IMR-90 (cell line): ENCODE measurements at regions not wholly inside any gene's neighbourhood (a gene's known extent, or its start where the extent isn't known, plus 50 kb on each side); places are given as distances from the start of the nearest gene placed in this dataset.

Experiments
- ATAC-seq: fragments of 200-7000 bp; cut with Tn5 transposase; 2 replicates; pipeline ENCODE4 v1.9.1; 2020; ENCODE audit warnings: low read depth, mild to moderate bottlenecking, moderate library complexity
- BruUV-seq: library from RNA; stranded (reverse); fragments of 400-500 nt; replicated peaks from 2 replicates; lab custom pipeline; 2021; lab: Mats Ljungman, UMichigan
- CTCF ChIA-PET: fragments of 300-600 bp; formaldehyde crosslinking; extraction: SDS; loops from one replicate; lab custom pipeline; 2021; ENCODE audit warnings: antibody characterized with exemption; lab: Yijun Ruan, JAX
- POLR2A ChIA-PET: fragments of 300-600 bp; sonication (Branson Sonifier 250); formaldehyde crosslinking; loops from one replicate; lab custom pipeline; 2022; ENCODE audit warnings: antibody characterized with exemption; ENCODE audit not compliant: unreplicated experiment; lab: Charles Lee
- DNase-seq: peaks from one replicate; pipeline ENCODE4 v3.0.0; 2013
- H2AFZ ChIP-seq: replicated peaks from 2 replicates; pipeline ENCODE3; 2013; ENCODE audit warnings: low read length, mild to moderate bottlenecking; ENCODE audit not compliant: poor library complexity
- H2AK5ac ChIP-seq: 2 replicates; pipeline ENCODE4 v1.6.1; 2013; ENCODE audit warnings: low read depth, low read length, inconsistent platforms
- H2AK9ac ChIP-seq: replicated peaks from 2 replicates; pipeline ENCODE3; 2013; ENCODE audit warnings: mild to moderate bottlenecking, low read depth, low read length, moderate library complexity; ENCODE audit not compliant: poor library complexity
- H2BK120ac ChIP-seq: 2 replicates; pipeline ENCODE4 v1.6.1; 2013; ENCODE audit warnings: low read depth, low read length, inconsistent platforms
- H2BK15ac ChIP-seq: 3 replicates; pipeline ENCODE4 v1.6.1; 2013; ENCODE audit warnings: low read depth, low read length, inconsistent platforms
- H2BK20ac ChIP-seq: 2 replicates; pipeline ENCODE4 v1.6.1; 2013; ENCODE audit warnings: low read depth, mild to moderate bottlenecking, inconsistent platforms, low read length, moderate library complexity
- H2BK5ac ChIP-seq: 2 replicates; pipeline ENCODE4 v1.6.1; 2013; ENCODE audit warnings: mild to moderate bottlenecking, low read depth, low read length, inconsistent platforms; ENCODE audit not compliant: poor library complexity, severe bottlenecking
- H3K14ac ChIP-seq: replicated peaks from 2 replicates; pipeline ENCODE4 v1.6.1; 2013; ENCODE audit warnings: low read depth, low read length, inconsistent platforms
- H3K18ac ChIP-seq: 2 replicates; pipeline ENCODE4 v1.6.1; 2013; ENCODE audit warnings: low read depth, low read length, control low read depth
- H3K23ac ChIP-seq: 2 replicates; pipeline ENCODE4 v1.6.1; 2013; ENCODE audit warnings: low read depth, low read length, inconsistent platforms
- H3K27ac ChIP-seq: 2 replicates; pipeline ENCODE4 v1.5.1; 2013; ENCODE audit warnings: mild to moderate bottlenecking, control low read depth, low read length; ENCODE audit not compliant: insufficient read depth
- H3K27me3 ChIP-seq: 2 replicates; pipeline ENCODE4 v1.6.1; 2013; ENCODE audit warnings: low read length; ENCODE audit not compliant: control insufficient read depth, insufficient read depth
- H3K36me3 ChIP-seq: 2 replicates; pipeline ENCODE4 v1.6.1; 2013; ENCODE audit warnings: low read length, mixed read lengths; ENCODE audit not compliant: control insufficient read depth, insufficient read depth
- H3K4ac ChIP-seq: 2 replicates; pipeline ENCODE4 v1.6.1; 2013; ENCODE audit warnings: low read depth, low read length, inconsistent platforms
- H3K4me1 ChIP-seq: 2 replicates; pipeline ENCODE4 v1.6.1; 2013; ENCODE audit warnings: low read length, mixed read lengths; ENCODE audit not compliant: control insufficient read depth, insufficient read depth
- H3K4me2 ChIP-seq: 2 replicates; pipeline ENCODE4 v1.6.1; 2013; ENCODE audit warnings: low read depth, mild to moderate bottlenecking, control low read depth, low read length, moderate library complexity
- H3K4me3 ChIP-seq: 2 replicates; pipeline ENCODE4 v1.5.1; 2013; ENCODE audit warnings: low read depth, mild to moderate bottlenecking, control low read depth, low read length, moderate library complexity; ENCODE audit not compliant: insufficient read depth
- H3K56ac ChIP-seq: 2 replicates; pipeline ENCODE4 v1.6.1; 2013; ENCODE audit warnings: low read length, inconsistent platforms; ENCODE audit not compliant: insufficient read depth; ENCODE audit errors: extremely low read depth
- H3K79me1 ChIP-seq, 2 experiments: 2 replicates each; pipeline ENCODE4 v1.6.1; 2013; ENCODE audit warnings: low read length in 2 of 2, inconsistent platforms in 1 of 2, low read depth in 1 of 2
- H3K9ac ChIP-seq: 2 replicates; pipeline ENCODE4 v1.6.1; 2013; ENCODE audit warnings: low read depth, low read length, control low read depth
- H3K9me1 ChIP-seq: 2 replicates; pipeline ENCODE4 v1.6.1; 2013; ENCODE audit warnings: low read length, inconsistent platforms; ENCODE audit not compliant: insufficient read depth
- H3K9me3 ChIP-seq: 2 replicates; pipeline ENCODE4 v1.6.1; 2013; ENCODE audit warnings: low read length; ENCODE audit not compliant: control insufficient read depth, insufficient read depth
- H4K20me1 ChIP-seq: 2 replicates; pipeline ENCODE4 v1.6.1; 2013; ENCODE audit warnings: low read length, inconsistent platforms; ENCODE audit not compliant: insufficient read depth
- H4K5ac ChIP-seq: 2 replicates; pipeline ENCODE4 v1.6.1; 2013; ENCODE audit warnings: mild to moderate bottlenecking, low read depth, low read length, control low read depth
- H4K8ac ChIP-seq, 2 experiments: 2 replicates each; pipeline ENCODE4 v1.6.1; 2013; ENCODE audit warnings: low read depth in 2 of 2, low read length in 2 of 2, control low read depth in 1 of 2, inconsistent platforms in 1 of 2
- H4K91ac ChIP-seq: 2 replicates; pipeline ENCODE4 v1.6.1; 2013; ENCODE audit warnings: low read depth, low read length, inconsistent platforms; ENCODE audit not compliant: insufficient read depth
- CEBPB ChIP-seq: IDR thresholded peaks from 2 replicates; pipeline ENCODE4 v1.6.1; 2012; ENCODE audit warnings: low read depth, low read length, improper control_type of control experiment
- CHD1 ChIP-seq: IDR thresholded peaks from 2 replicates; pipeline ENCODE4 v1.6.1; 2012; ENCODE audit warnings: low read depth, low read length, improper control_type of control experiment
- FOS ChIP-seq: fragments of 150-350 bp; IDR thresholded peaks from 2 replicates; pipeline ENCODE4 v1.6.1; 2016; ENCODE audit warnings: low read depth, low read length
- MAFK ChIP-seq: IDR thresholded peaks from 2 replicates; pipeline ENCODE4 v1.6.1; 2012; ENCODE audit warnings: low read depth, low read length, improper control_type of control experiment
- MAZ ChIP-seq: IDR thresholded peaks from 2 replicates; pipeline ENCODE4 v1.6.1; 2012; ENCODE audit warnings: low read depth, mild to moderate bottlenecking, low read length, improper control_type of control experiment, moderate library complexity, borderline replicate concordance
- MXI1 ChIP-seq: IDR thresholded peaks from 2 replicates; pipeline ENCODE4 v1.6.1; 2012; ENCODE audit warnings: low read depth, mild to moderate bottlenecking, low read length, moderate library complexity, borderline replicate concordance
- NFE2L2 ChIP-seq: fragments of 150-350 bp; IDR thresholded peaks from 2 replicates; pipeline ENCODE4 v1.6.1; 2016; ENCODE audit warnings: low read depth, mild to moderate bottlenecking, low read length
- RAD21 ChIP-seq: IDR thresholded peaks from 2 replicates; pipeline ENCODE4 v1.6.1; 2012; ENCODE audit warnings: low read length, improper control_type of control experiment
- RCOR1 ChIP-seq: IDR thresholded peaks from 2 replicates; pipeline ENCODE4 v1.6.1; 2012; ENCODE audit warnings: mild to moderate bottlenecking, low read length, improper control_type of control experiment; ENCODE audit not compliant: insufficient replicate concordance
- RFX5 ChIP-seq: IDR thresholded peaks from 2 replicates; pipeline ENCODE4 v1.8.0; 2012; ENCODE audit warnings: low read depth, mild to moderate bottlenecking, low read length, moderate library complexity
- SMC3 ChIP-seq: fragments of 150-350 bp; IDR thresholded peaks from 2 replicates; pipeline ENCODE4 v1.6.1; 2016; ENCODE audit warnings: low read depth, mild to moderate bottlenecking, antibody characterized with exemption, low read length, moderate library complexity
- WGBS, 2 experiments: methylation state at CpG; one replicate each; pipeline versions ENCODE4 v1.1.5 to v1.1.7; 2013; ENCODE audit warnings: missing lambda C conversion rate in 2 of 2; ENCODE audit not compliant: insufficient read length in 1 of 2; ENCODE audit errors: extremely low coverage in 2 of 2; 5-methylcytosine and 5-hydroxymethylcytosine counted together
- dilution Hi-C: fragments of 300-500 bp; cut with HindIII; formaldehyde crosslinking; loops from one replicate; pipeline ENCODE4 v1.14.3; 2018; ENCODE audit warnings: low sequenced_read_pairs; ENCODE audit not compliant: unreplicated experiment
- in situ Hi-C: fragments of 300-500 bp; cut with MboI; formaldehyde crosslinking; loops from 3 replicates; pipeline ENCODE4 v1.14.3; 2019; ENCODE audit warnings: low sequenced_read_pairs, inconsistent platforms, mixed read lengths
- intact Hi-C: fragments of 100-400 bp; cut with micrococcal nuclease; formaldehyde crosslinking; loops from 2 replicates; pipeline ENCODE4 v1.10.0; 2022
- TF ChIP-seq, protein P1 (sequence below): conservative IDR thresholded peaks from 2 replicates; pipeline ENCODE4 v1.5.1; 2012; ENCODE audit warnings: mild to moderate bottlenecking, low read depth, low read length, improper control_type of control experiment
- TF ChIP-seq, protein P2 (sequence below): fragments of 150-350 bp; IDR thresholded peaks from 2 replicates; pipeline ENCODE4 v1.6.1; 2017; ENCODE audit warnings: mild to moderate bottlenecking, antibody characterized with exemption, low read length, low read depth

DNA sequence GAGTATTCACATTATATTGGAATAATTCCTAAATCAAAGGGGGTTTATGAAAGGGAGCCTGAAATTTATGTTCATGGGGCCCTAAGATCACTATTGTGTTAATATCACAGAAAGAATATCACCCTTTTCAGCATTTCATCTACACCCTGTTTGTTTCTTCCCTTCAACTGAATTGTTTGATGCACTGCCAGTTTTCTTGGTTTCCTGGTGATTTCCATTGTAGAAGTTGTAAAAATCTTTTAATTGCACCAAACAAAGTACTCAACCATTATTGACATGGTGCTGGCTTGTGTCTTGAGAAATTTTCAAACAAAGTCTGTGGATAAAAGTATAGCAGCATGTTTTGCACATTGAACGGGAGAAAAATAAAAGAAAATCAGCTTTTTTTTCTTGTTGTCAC, 154.8 kb upstream of the PRKD1 start:
- Histone ChIP-seq H3K4ac (no peak overlapping the region), H3K56ac (no peak overlapping the region), H4K8ac (no peak overlapping the region), H2AFZ (no peak overlapping the region), H3K27ac (no peak overlapping the region), H2BK120ac (no peak overlapping the region), H3K9me1 (no peaks in the 10 kb centered on the region), H4K20me1 (no peaks in the 10 kb centered on the region), H2BK5ac (no peak overlapping the region), H3K4me3 (no peak overlapping the region), H3K18ac (no peak overlapping the region), H3K4me2 (no peak overlapping the region), H3K36me3 (no peaks in the 10 kb centered on the region), H4K5ac (no peak overlapping the region), H3K4me1 (no peaks in the 10 kb centered on the region), H2AK5ac (no peak overlapping the region), H4K91ac (no peak overlapping the region), H2AK9ac (no peak overlapping the region), H3K23ac (no peak overlapping the region), H3K9ac (no peak overlapping the region), H2BK20ac (no peak overlapping the region), H3K27me3 (no peaks in the 10 kb centered on the region), H3K14ac (no peak overlapping the region), H3K9me3 (no peaks in the 10 kb centered on the region), H3K79me1 (no peaks in the 10 kb centered on the region), H2BK15ac (no peak overlapping the region)
- CTCF ChIA-PET = no interaction called here
- ATAC-seq (no peak), DNase-seq (no peak)
- TF ChIP-seq MAZ (no peak), SMC3 (no peak), RFX5 (no peak), RCOR1 (no peak), NFE2L2 (no peak), CHD1 (no peak), RAD21 (no peak), MXI1 (no peak), CEBPB (no peak), FOS (no peak), MAFK (no peak)
- TF ChIP-seq, protein P1, sequence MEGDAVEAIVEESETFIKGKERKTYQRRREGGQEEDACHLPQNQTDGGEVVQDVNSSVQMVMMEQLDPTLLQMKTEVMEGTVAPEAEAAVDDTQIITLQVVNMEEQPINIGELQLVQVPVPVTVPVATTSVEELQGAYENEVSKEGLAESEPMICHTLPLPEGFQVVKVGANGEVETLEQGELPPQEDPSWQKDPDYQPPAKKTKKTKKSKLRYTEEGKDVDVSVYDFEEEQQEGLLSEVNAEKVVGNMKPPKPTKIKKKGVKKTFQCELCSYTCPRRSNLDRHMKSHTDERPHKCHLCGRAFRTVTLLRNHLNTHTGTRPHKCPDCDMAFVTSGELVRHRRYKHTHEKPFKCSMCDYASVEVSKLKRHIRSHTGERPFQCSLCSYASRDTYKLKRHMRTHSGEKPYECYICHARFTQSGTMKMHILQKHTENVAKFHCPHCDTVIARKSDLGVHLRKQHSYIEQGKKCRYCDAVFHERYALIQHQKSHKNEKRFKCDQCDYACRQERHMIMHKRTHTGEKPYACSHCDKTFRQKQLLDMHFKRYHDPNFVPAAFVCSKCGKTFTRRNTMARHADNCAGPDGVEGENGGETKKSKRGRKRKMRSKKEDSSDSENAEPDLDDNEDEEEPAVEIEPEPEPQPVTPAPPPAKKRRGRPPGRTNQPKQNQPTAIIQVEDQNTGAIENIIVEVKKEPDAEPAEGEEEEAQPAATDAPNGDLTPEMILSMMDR = no peak
- TF ChIP-seq, protein P2, sequence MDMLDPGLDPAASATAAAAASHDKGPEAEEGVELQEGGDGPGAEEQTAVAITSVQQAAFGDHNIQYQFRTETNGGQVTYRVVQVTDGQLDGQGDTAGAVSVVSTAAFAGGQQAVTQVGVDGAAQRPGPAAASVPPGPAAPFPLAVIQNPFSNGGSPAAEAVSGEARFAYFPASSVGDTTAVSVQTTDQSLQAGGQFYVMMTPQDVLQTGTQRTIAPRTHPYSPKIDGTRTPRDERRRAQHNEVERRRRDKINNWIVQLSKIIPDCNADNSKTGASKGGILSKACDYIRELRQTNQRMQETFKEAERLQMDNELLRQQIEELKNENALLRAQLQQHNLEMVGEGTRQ = no peak
- POLR2A ChIA-PET = no interaction called here
- WGBS, 2 experiments = no CpG with 5 or more reads among the region's 1 CpG
- BruUV-seq = no TSS peak
- intact Hi-C loops (no loop called here), dilution Hi-C loops (no loop called here), in situ Hi-C loops (no loop called here)
